ENCODE measurements at regions not wholly inside any gene's neighbourhood (a gene's known extent, or its start where the extent isn't known, plus 50 kb on each side); places are given as distances from the start of the nearest gene placed in this dataset.

- no peak for DNase-seq (ENCODE audit: low read depth)
- H3K4me3 ChIP-seq (ENCODE audit: low read depth, low read length): no peak overlapping the region
- TF ChIP-seq CTCF (IDR thresholded peaks at IDR 0.05; ENCODE audit: control insufficient read depth, extremely low read depth, insufficient read depth): no peak
Observed at GRCh38 chr14:25134184-25134583, 84.2 kb upstream of the STXBP6 start.

DNA sequence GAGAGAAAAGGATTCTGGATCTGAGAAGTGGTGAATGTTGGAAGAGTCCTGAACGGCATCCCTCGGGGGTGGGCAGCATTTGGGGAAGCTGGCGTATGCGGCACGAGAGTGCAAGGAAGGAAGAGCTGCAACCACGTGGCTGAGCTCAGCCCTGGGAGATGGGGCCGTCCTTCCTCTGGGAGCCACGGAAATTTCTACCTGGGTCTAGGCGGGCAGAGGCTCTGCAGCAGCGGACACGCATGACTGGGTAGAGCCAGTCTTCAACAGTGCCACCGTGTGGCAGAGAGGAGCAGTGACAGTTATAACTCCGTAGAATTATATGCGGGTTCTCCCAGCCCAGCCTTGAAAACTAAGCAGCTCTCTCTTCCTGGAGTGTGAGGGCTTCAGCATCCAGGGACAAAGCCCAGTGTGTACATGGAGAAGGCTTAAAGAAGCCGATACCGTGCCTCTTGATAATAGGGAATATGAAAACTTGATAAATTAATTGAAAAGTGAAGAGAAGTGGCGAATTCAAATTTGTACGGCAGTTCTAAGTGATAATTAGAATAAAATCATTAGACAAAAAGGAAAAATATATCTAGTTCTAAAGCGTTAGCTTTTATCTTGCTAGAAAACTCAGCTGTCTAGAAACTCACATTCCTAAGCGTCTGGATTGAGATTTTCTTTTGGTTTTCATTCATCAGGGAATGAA is 82.9 kb upstream of the STXBP6 start:
- no peak overlapping the region for H3K4me3 ChIP-seq (ENCODE audit: low read depth, low read length)
- peak; percentile 32 for DNase-seq (ENCODE audit: low read depth)

GRCh38 chr14:25132094-25132493 is 82.1 kb upstream of the STXBP6 start:
- no peak for DNase-seq (ENCODE audit: low read depth)
- no peak for TF ChIP-seq CTCF (IDR thresholded peaks at IDR 0.05; ENCODE audit: control insufficient read depth, extremely low read depth, insufficient read depth)
- H3K4me3 ChIP-seq (ENCODE audit: low read depth, low read length): no peak overlapping the region

More for the DNA sequence above, 82.9 kb upstream of the STXBP6 start:
- TF ChIP-seq CTCF (IDR thresholded peaks at IDR 0.05; ENCODE audit: control insufficient read depth, extremely low read depth, insufficient read depth): peak; percentile 88

DNA sequence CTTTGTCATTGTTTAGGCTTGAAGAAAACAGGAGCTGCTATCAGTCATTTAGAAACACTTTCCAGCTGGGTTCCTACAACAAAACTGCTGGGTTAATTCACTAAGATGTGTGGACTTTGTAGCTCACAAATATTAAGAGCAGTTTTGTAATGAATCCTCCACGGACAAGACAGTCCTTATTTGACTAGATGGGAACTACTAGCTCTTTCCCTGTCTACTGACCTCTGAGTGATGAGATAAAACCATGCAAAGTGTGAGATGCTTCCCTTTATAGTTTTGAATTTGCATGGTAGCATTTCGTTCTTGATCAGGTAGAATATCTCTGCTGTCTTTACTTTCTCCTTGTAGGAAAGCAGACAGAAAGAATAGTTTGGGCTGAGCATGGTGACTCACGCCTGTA is 72.9 kb upstream of the STXBP6 start:
- H3K4me3 ChIP-seq (ENCODE audit: low read depth, low read length): no peak overlapping the region
- no peak for DNase-seq (ENCODE audit: low read depth)
- no peak for TF ChIP-seq CTCF (IDR thresholded peaks at IDR 0.05; ENCODE audit: control insufficient read depth, extremely low read depth, insufficient read depth)

GRCh38 chr14:25122211-25122610 is 72.3 kb upstream of the STXBP6 start:
- no peak for DNase-seq (ENCODE audit: low read depth)
- no peak for TF ChIP-seq CTCF (IDR thresholded peaks at IDR 0.05; ENCODE audit: control insufficient read depth, extremely low read depth, insufficient read depth)
- H3K4me3 ChIP-seq (ENCODE audit: low read depth, low read length): no peak overlapping the region

GRCh38 chr14:25121337-25122129 is 71.6 kb upstream of the STXBP6 start:
- no peak overlapping the region for H3K4me3 ChIP-seq (ENCODE audit: low read depth, low read length)
- TF ChIP-seq CTCF (IDR thresholded peaks at IDR 0.05; ENCODE audit: control insufficient read depth, extremely low read depth, insufficient read depth): no peak
- no peak for DNase-seq (ENCODE audit: low read depth)

Data from LNCaP clone FGC (cell line).